HCEC 1CT (cell line): ENCODE measurements at regions not wholly inside any gene's neighbourhood (a gene's known extent, or its start where the extent isn't known, plus 50 kb on each side); places are given as distances from the start of the nearest gene placed in this dataset.
A peak's percentile ranks its signal among the peaks of the same experiment; 100 is the strongest.
"Not testable (repeated sequence)": the region's sequence is repeated elsewhere in the genome, so short reads cannot be mapped to it uniquely, and the experiment has no call there.

ENCODE experiments used
- DNase-seq: peaks from one replicate; pipeline ENCODE4 v3.0.0-alpha.2; 2017

- DNase-seq = not testable (repeated sequence)
Observed at GRCh38 chr1:101492144-101492543, 255.3 kb downstream of the S1PR1 start.

- not testable (repeated sequence) for DNase-seq
Observed at GRCh38 chr1:101493920-101494319, 257.1 kb downstream of the S1PR1 start.

- no peak for DNase-seq
Observed at GRCh38 chr1:101496109-101496508, 259.3 kb downstream of the S1PR1 start.

GRCh38 chr1:101497881-101498559 is 261.2 kb downstream of the S1PR1 start:
- no peak for DNase-seq

GRCh38 chr1:101504106-101504505 is 267.3 kb downstream of the S1PR1 start:
- not testable (repeated sequence) for DNase-seq

GRCh38 chr1:101505240-101505639 is 268.4 kb downstream of the S1PR1 start:
- not testable (repeated sequence) for DNase-seq

- DNase-seq = peak; percentile 25
Observed at GRCh38 chr1:101506541-101507164, 269.8 kb downstream of the S1PR1 start.

- no peak for DNase-seq
Observed at GRCh38 chr1:101507547-101507971, 270.7 kb downstream of the S1PR1 start.

GRCh38 chr1:101508913-101509312 is 272.1 kb downstream of the S1PR1 start:
- DNase-seq = no peak

GRCh38 chr1:101509370-101509769 is 272.6 kb downstream of the S1PR1 start:
- no peak for DNase-seq

GRCh38 chr1:101511202-101511891 is 274.5 kb downstream of the S1PR1 start:
- no peak for DNase-seq

- DNase-seq = peak; percentile 38
Observed at GRCh38 chr1:101520302-101520701, 283.5 kb downstream of the S1PR1 start.

- no peak for DNase-seq
Observed at GRCh38 chr1:101522486-101522885, 285.7 kb downstream of the S1PR1 start.

GRCh38 chr1:101526813-101527212 is 290.0 kb downstream of the S1PR1 start:
- no peak for DNase-seq

GRCh38 chr1:101532377-101532776 is 295.6 kb downstream of the S1PR1 start:
- DNase-seq = no peak

GRCh38 chr1:101540161-101540560 is 303.3 kb downstream of the S1PR1 start:
- DNase-seq = no peak

- no peak for DNase-seq
Observed at GRCh38 chr1:101546885-101547284, 310.1 kb downstream of the S1PR1 start.

GRCh38 chr1:101547357-101547756 is 310.5 kb downstream of the S1PR1 start:
- DNase-seq = no peak

- no peak for DNase-seq
Observed at GRCh38 chr1:101548376-101548775, 311.6 kb downstream of the S1PR1 start.

GRCh38 chr1:101550581-101550980 is 313.8 kb downstream of the S1PR1 start:
- DNase-seq = no peak

GRCh38 chr1:101566883-101567538 is 330.2 kb downstream of the S1PR1 start:
- DNase-seq = no peak

- peak; percentile 38 for DNase-seq
Observed at GRCh38 chr1:101567582-101568189, 330.9 kb downstream of the S1PR1 start.

GRCh38 chr1:101587741-101588140 is 350.9 kb downstream of the S1PR1 start:
- DNase-seq = peak; percentile 12
